Transverse colon (tissue), 4 donors: ENCODE measurements at regions not wholly inside any gene's neighbourhood (a gene's known extent, or its start where the extent isn't known, plus 50 kb on each side); places are given as distances from the start of the nearest gene placed in this dataset.

Experiments used
- DNase-seq: peaks from one replicate; pipeline ENCODE4 v3.0.0-alpha.2; 2019
- H3K27ac ChIP-seq, 4 donors: fragments of 200-600 bp; sonication (generic); 2 replicates each; pipeline ENCODE4 v1.5.1; 2016 to 2018; ENCODE audit warnings: inconsistent platforms in 4 of 4
- H3K27me3 ChIP-seq: fragments of 200-600 bp; sonication (generic); 2 replicates; pipeline ENCODE4 v1.5.1; 2017; ENCODE audit warnings: inconsistent platforms
- H3K36me3 ChIP-seq, 4 donors: fragments of 200-600 bp; sonication (generic); 2 replicates each; pipeline ENCODE4 v1.5.1; 2017 to 2019; ENCODE audit warnings: inconsistent platforms in 4 of 4
- H3K4me1 ChIP-seq, 4 donors: fragments of 200-600 bp; sonication (generic); 2 replicates each; pipeline ENCODE4 v1.5.1; 2017 to 2020; ENCODE audit warnings: inconsistent platforms in 4 of 4
- H3K4me3 ChIP-seq, 4 donors: fragments of 200-600 bp; sonication (generic); 1 replicate in 1 of 4; 2 replicates in 3 of 4; pipeline versions ENCODE4 v1.5.1 to v1.6.1; 2017 to 2019; ENCODE audit warnings: inconsistent platforms in 4 of 4
- H3K9me3 ChIP-seq, 2 donors: fragments of 200-600 bp; sonication (generic); 2 replicates each; pipeline ENCODE4 v1.5.1; 2017 to 2019; ENCODE audit warnings: inconsistent platforms in 2 of 2
- CTCF ChIP-seq, 5 experiments: fragments of 200-600 bp in 3 of 5; fragments of 450-650 bp in 2 of 5; sonication (generic) in 3 of 5; IDR thresholded peaks; 1 replicate in 2 of 5; 2 replicates in 3 of 5; pipeline ENCODE4 v1.5.1; 2016 to 2017; ENCODE audit warnings: antibody characterized with exemption in 5 of 5, inconsistent platforms in 3 of 5, mild to moderate bottlenecking in 2 of 5, moderate library complexity in 1 of 5
- EP300 ChIP-seq: sonication (generic); formaldehyde crosslinking; IDR thresholded peaks from one replicate; pipeline ENCODE4 v1.6.1; 2017; ENCODE audit warnings: antibody characterized with exemption, low read depth
- POLR2A ChIP-seq: fragments of 450-650 bp; IDR thresholded peaks from one replicate; pipeline ENCODE4 v1.6.1; 2016; ENCODE audit warnings: antibody characterized with exemption, mild to moderate bottlenecking, moderate library complexity
- POLR2AphosphoS5 ChIP-seq, 3 donors: sonication (generic); formaldehyde crosslinking; IDR thresholded peaks; one replicate each; pipeline ENCODE4 v1.6.1; 2016; ENCODE audit warnings: antibody characterized with exemption in 3 of 3
- WGBS, 2 donors: methylation state at CpG; one replicate each; pipeline ENCODE4 v1.1.5; 2018; ENCODE audit warnings: low coverage in 1 of 2; 5-methylcytosine and 5-hydroxymethylcytosine counted together
- in situ Hi-C, 4 donors: fragments of 200-750 bp; cut with MboI; loops; one replicate each; pipeline versions ENCODE4 v1.15.0 to v1.15.1; 2017; ENCODE audit warnings: low sequenced_read_pairs in 3 of 4, low pct_ligation_motif_present in 1 of 4, low pct_unique_long_range_greater_than_20kb in 1 of 4
- intact Hi-C: fragments of 100-400 bp; cut with DNase I; formaldehyde crosslinking; loops from one replicate; pipeline ENCODE4 v1.15.1; 2023; ENCODE audit warnings: low total_unique reads

- no peaks in the 10 kb centered on the region for H3K36me3 ChIP-seq
- intact Hi-C loops: no loop called here
These were observed 447.3 kb downstream of the FGF9 start for GRCh38 chr13:22118158-22118557.

GRCh38 chr13:22120646-22121045 lies 449.8 kb downstream of the FGF9 start:
- Histone ChIP-seq H3K9me3 (no peaks in the 10 kb centered on the region), H3K27ac (no peak overlapping the region), H3K4me1 (no peaks in the 10 kb centered on the region), H3K36me3 (no peaks in the 10 kb centered on the region), H3K27me3 (no peaks in the 10 kb centered on the region), H3K4me3 (no peak overlapping the region)
- intact Hi-C loops (no loop called here), in situ Hi-C loops (no loop called here)
- DNase-seq: no peak
- TF ChIP-seq EP300: no peak
- no peak for TF ChIP-seq POLR2AphosphoS5 (IDR thresholded peaks at IDR 0.05)
- no peak for TF ChIP-seq POLR2A
- TF ChIP-seq CTCF (IDR thresholded peaks at IDR 0.05): no peak
- WGBS, 2 donors: 84% methylated on average over 4 to 7 of the region's 7 CpGs

More at GRCh38 chr13:22118158-22118557, 447.3 kb downstream of the FGF9 start:
- no peak for TF ChIP-seq POLR2AphosphoS5 (IDR thresholded peaks at IDR 0.05)
- TF ChIP-seq CTCF (IDR thresholded peaks at IDR 0.05): no peak
- TF ChIP-seq POLR2A: no peak
- no peak for TF ChIP-seq EP300
- in situ Hi-C loops: no loop called here
- H3K27ac ChIP-seq: no peak overlapping the region
- no peaks in the 10 kb centered on the region for H3K9me3 ChIP-seq
- H3K4me3 ChIP-seq: no peak overlapping the region
- WGBS, 2 donors: 69 to 81% methylated on average over 3 of the region's 3 CpGs
- peaks cover 0 to 6% (median 0%) of the 10 kb centered on the region in 4 donors for H3K4me1 ChIP-seq
- no peaks in the 10 kb centered on the region for H3K27me3 ChIP-seq
- DNase-seq: no peak

- no peak for TF ChIP-seq POLR2AphosphoS5 (IDR thresholded peaks at IDR 0.05)
- TF ChIP-seq CTCF (IDR thresholded peaks at IDR 0.05): no peak
- no peak for TF ChIP-seq POLR2A
- DNase-seq: no peak
- in situ Hi-C loops (no loop called here), intact Hi-C loops (no loop called here)
- no peaks in the 10 kb centered on the region for H3K27me3 ChIP-seq
- H3K4me3 ChIP-seq: no peak overlapping the region
- H3K36me3 ChIP-seq: no peaks in the 10 kb centered on the region
- H3K27ac ChIP-seq: no peak overlapping the region
- WGBS, 2 donors: 63 to 76% methylated on average over 6 to 10 of the region's 10 CpGs
- no peaks in the 10 kb centered on the region for H3K9me3 ChIP-seq
- H3K4me1 ChIP-seq: no peaks in the 10 kb centered on the region
These were observed 450.4 kb downstream of the FGF9 start for GRCh38 chr13:22121146-22121739.

- no peak overlapping the region for H3K4me3 ChIP-seq
- H3K4me1 ChIP-seq: peaks cover 0 to 14% (median 1%) of the 10 kb centered on the region in 4 donors
- intact Hi-C loops: no loop called here
- no peak for DNase-seq
- WGBS, 2 donors: 19 to 64% methylated on average over 1 to 2 of the region's 2 CpGs
- H3K36me3 ChIP-seq: no peaks in the 10 kb centered on the region
- no peak overlapping the region for H3K27ac ChIP-seq
- no peaks in the 10 kb centered on the region for H3K9me3 ChIP-seq
- no peaks in the 10 kb centered on the region for H3K27me3 ChIP-seq
- in situ Hi-C loops: no loop called here
- TF ChIP-seq POLR2A: no peak
These were observed 455.7 kb downstream of the FGF9 start for GRCh38 chr13:22126433-22127021.
